Activated CD4-positive, CD25-positive, alpha-beta regulatory T cell treated with anti-CD3 and anti-CD28 coated beads, Interleukin-2, amount 50 U/mL, for 72 hours (primary cell): ENCODE measurements at regions not wholly inside any gene's neighbourhood (a gene's known extent, or its start where the extent isn't known, plus 50 kb on each side); places are given as distances from the start of the nearest gene placed in this dataset.
"Not testable (repeated sequence)": the region's sequence is repeated elsewhere in the genome, so short reads cannot be mapped to it uniquely, and the experiment has no call there.

ENCODE experiments used
- DNase-seq: peaks from one replicate; pipeline ENCODE4 v3.0.0; 2021

- no peak for DNase-seq
These were observed 476.2 kb downstream of the KLF12 start for GRCh38 chr13:73657821-73658540.

- DNase-seq = no peak
These were observed 477.3 kb downstream of the KLF12 start for GRCh38 chr13:73656863-73657262.

- DNase-seq = no peak
These were observed 480.5 kb downstream of the KLF12 start for GRCh38 chr13:73653688-73654087.

GRCh38 chr13:73647417-73647816 is 486.8 kb downstream of the KLF12 start:
- DNase-seq = no peak

GRCh38 chr13:73640476-73641179 is 493.6 kb downstream of the KLF12 start:
- not testable (repeated sequence) for DNase-seq

- no peak for DNase-seq
These were observed 498.9 kb downstream of the KLF12 start for GRCh38 chr13:73635166-73635787.

- no peak for DNase-seq
These were observed 500.3 kb downstream of the KLF12 start for GRCh38 chr13:73633817-73634460.

GRCh38 chr13:73631411-73631810 is 502.8 kb downstream of the KLF12 start:
- DNase-seq = no peak

GRCh38 chr13:73625562-73626339 is 508.5 kb downstream of the KLF12 start:
- DNase-seq = no peak

- no peak for DNase-seq
These were observed 510.9 kb downstream of the KLF12 start for GRCh38 chr13:73623281-73623680.

- no peak for DNase-seq
These were observed 511.8 kb downstream of the KLF12 start for GRCh38 chr13:73622381-73622780.

- no peak for DNase-seq
These were observed 515.8 kb downstream of the KLF12 start for GRCh38 chr13:73618275-73618865.

- no peak for DNase-seq
These were observed 517.3 kb downstream of the KLF12 start for GRCh38 chr13:73616861-73617260.

GRCh38 chr13:73610799-73611592 is 523.2 kb downstream of the KLF12 start:
- DNase-seq = no peak

GRCh38 chr13:73608711-73609485 is 525.3 kb downstream of the KLF12 start:
- DNase-seq = no peak

GRCh38 chr13:73608157-73608516 is 526.1 kb downstream of the KLF12 start:
- DNase-seq = no peak

GRCh38 chr13:73607489-73608156 is 526.6 kb downstream of the KLF12 start:
- no peak for DNase-seq

GRCh38 chr13:73603646-73604045 is 530.6 kb downstream of the KLF12 start:
- DNase-seq = no peak

- DNase-seq = no peak
These were observed 531.9 kb downstream of the KLF12 start for GRCh38 chr13:73602295-73602694.

GRCh38 chr13:73601708-73602107 is 532.5 kb downstream of the KLF12 start:
- DNase-seq = no peak
